Neural progenitor cell (in vitro differentiated cells): ENCODE measurements at regions not wholly inside any gene's neighbourhood (a gene's known extent, or its start where the extent isn't known, plus 50 kb on each side); places are given as distances from the start of the nearest gene placed in this dataset.
A peak's percentile ranks its signal among the peaks of the same experiment; 100 is the strongest.

Source experiments
- DNase-seq: peaks from one replicate; pipeline ENCODE4 v3.0.0-alpha.2; 2016; ENCODE audit warnings: low spot score
- H2AFZ ChIP-seq: fragments of 200-600 bp; sonication (generic); replicated peaks from 2 replicates; pipeline ENCODE4 v1.6.1; 2016; ENCODE audit warnings: antibody characterized with exemption
- H3F3A ChIP-seq: fragments of 200-600 bp; sonication (generic); 2 replicates; pipeline ENCODE4 v1.6.1; 2016; ENCODE audit warnings: antibody characterized with exemption, low read depth
- H3K27ac ChIP-seq: fragments of 200-600 bp; sonication (generic); 2 replicates; pipeline ENCODE4 v1.5.1; 2016; ENCODE audit warnings: mild to moderate bottlenecking
- H3K27me3 ChIP-seq: fragments of 200-600 bp; sonication (generic); 2 replicates; pipeline ENCODE4 v1.6.1; 2016; ENCODE audit warnings: mild to moderate bottlenecking, moderate library complexity
- H3K36me3 ChIP-seq: fragments of 200-600 bp; sonication (generic); 2 replicates; pipeline ENCODE4 v1.5.1; 2016
- H3K4me1 ChIP-seq: fragments of 200-600 bp; sonication (generic); 2 replicates; pipeline ENCODE4 v1.6.1; 2016; ENCODE audit warnings: mixed run types
- H3K4me2 ChIP-seq: fragments of 200-600 bp; sonication (generic); 2 replicates; pipeline ENCODE4 v1.6.1; 2016
- H3K4me3 ChIP-seq: fragments of 200-600 bp; sonication (generic); 2 replicates; pipeline ENCODE4 v1.5.1; 2016
- H3K79me2 ChIP-seq: fragments of 200-600 bp; sonication (generic); 2 replicates; pipeline ENCODE4 v1.6.1; 2016; ENCODE audit warnings: low read depth
- H3K9ac ChIP-seq: fragments of 200-600 bp; sonication (generic); 2 replicates; pipeline ENCODE4 v1.6.1; 2016
- H3K9me3 ChIP-seq: fragments of 200-600 bp; sonication (generic); 2 replicates; pipeline ENCODE4 v1.5.1; 2016; ENCODE audit warnings: low read depth
- H4K20me1 ChIP-seq: fragments of 200-600 bp; sonication (generic); 2 replicates; pipeline ENCODE4 v1.6.1; 2016; ENCODE audit warnings: low read depth
- H3K27ac Mint-ChIP-seq: 3 replicates; pipeline ENCODE4 v1.8.0; 2021; ENCODE audit warnings: mixed read lengths
- H3K27me3 Mint-ChIP-seq: 2 replicates; pipeline ENCODE4 v1.8.0; 2022; ENCODE audit warnings: low read depth, mild to moderate bottlenecking, inconsistent platforms, moderate library complexity, mixed read lengths; ENCODE audit not compliant: insufficient read depth
- H3K36me3 Mint-ChIP-seq: 3 replicates; pipeline ENCODE4 v1.8.0; 2021; ENCODE audit warnings: mixed read lengths
- H3K4me1 Mint-ChIP-seq: 3 replicates; pipeline ENCODE4 v1.8.0; 2021; ENCODE audit warnings: mixed read lengths
- H3K4me3 Mint-ChIP-seq: 3 replicates; pipeline ENCODE4 v1.8.0; 2021; ENCODE audit warnings: mild to moderate bottlenecking, moderate library complexity, mixed read lengths
- H3K9me3 Mint-ChIP-seq: 3 replicates; pipeline ENCODE4 v1.8.0; 2020; ENCODE audit warnings: mixed read lengths
- CTCF ChIP-seq: fragments of 200-600 bp; sonication (generic); IDR thresholded peaks from 2 replicates; pipeline ENCODE4 v1.5.1; 2017; ENCODE audit warnings: antibody characterized with exemption, mild to moderate bottlenecking
- EZH2 ChIP-seq: fragments of 200-600 bp; sonication (generic); IDR thresholded peaks from 2 replicates; pipeline ENCODE4 v1.6.1; 2017; ENCODE audit warnings: antibody characterized with exemption, mild to moderate bottlenecking, moderate library complexity
- EZH2phosphoT487 ChIP-seq: fragments of 200-600 bp; sonication (generic); IDR thresholded peaks from 2 replicates; pipeline ENCODE4 v1.6.1; 2017; ENCODE audit warnings: antibody characterized with exemption

GRCh38 chr2:149737896-149738295 is 150.3 kb upstream of the MMADHC start:
- TF ChIP-seq CTCF (no peak), EZH2phosphoT487 (no peak), EZH2 (no peak)

GRCh38 chr2:149735237-149735958 is 147.8 kb upstream of the MMADHC start:
- H3K27ac Mint-ChIP-seq, result no peak overlapping the region
- Histone ChIP-seq H4K20me1 (no peaks in the 10 kb centered on the region), H3K27ac (no peak overlapping the region), H3K79me2 (no peaks in the 10 kb centered on the region), H3F3A (no peaks in the 10 kb centered on the region), H3K4me1 (no peaks in the 10 kb centered on the region), H3K9me3 (no peaks in the 10 kb centered on the region), H3K27me3 (no peaks in the 10 kb centered on the region), H3K4me3 (no peak overlapping the region), H3K36me3 (no peaks in the 10 kb centered on the region), H2AFZ (no peak overlapping the region), H3K4me2 (no peak overlapping the region), H3K9ac (no peak overlapping the region)
- no peaks in the 10 kb centered on the region for H3K36me3 Mint-ChIP-seq
- peaks cover 18% of the 10 kb centered on the region for H3K4me1 Mint-ChIP-seq
- DNase-seq, result no peak
- H3K27me3 Mint-ChIP-seq, result peaks cover under 1% of the 10 kb centered on the region
- H3K4me3 Mint-ChIP-seq, result no peak overlapping the region
- no peak for TF ChIP-seq EZH2phosphoT487
- TF ChIP-seq EZH2, result no peak
- TF ChIP-seq CTCF, result no peak
- H3K9me3 Mint-ChIP-seq, result peaks cover 9% of the 10 kb centered on the region

More at GRCh38 chr2:149737896-149738295, 150.3 kb upstream of the MMADHC start:
- Mint-ChIP-seq H3K4me3 (no peak overlapping the region), H3K9me3 (peaks cover 9% of the 10 kb centered on the region), H3K4me1 (peaks cover 13% of the 10 kb centered on the region), H3K27me3 (peaks cover 2% of the 10 kb centered on the region), H3K36me3 (no peaks in the 10 kb centered on the region), H3K27ac (no peak overlapping the region)
- H4K20me1 ChIP-seq, result no peaks in the 10 kb centered on the region
- H3K4me2 ChIP-seq, result no peak overlapping the region
- no peaks in the 10 kb centered on the region for H3K4me1 ChIP-seq
- no peak overlapping the region for H3K4me3 ChIP-seq
- DNase-seq, result no peak
- no peaks in the 10 kb centered on the region for H3F3A ChIP-seq
- H3K36me3 ChIP-seq, result no peaks in the 10 kb centered on the region
- no peak overlapping the region for H2AFZ ChIP-seq
- H3K27me3 ChIP-seq, result no peaks in the 10 kb centered on the region
- H3K27ac ChIP-seq, result no peak overlapping the region
- no peaks in the 10 kb centered on the region for H3K79me2 ChIP-seq
- no peaks in the 10 kb centered on the region for H3K9me3 ChIP-seq
- H3K9ac ChIP-seq, result no peak overlapping the region

- H2AFZ ChIP-seq, result no peak overlapping the region
- no peaks in the 10 kb centered on the region for H3K9me3 ChIP-seq
- TF ChIP-seq EZH2 (no peak), EZH2phosphoT487 (no peak), CTCF (no peak)
- H3K79me2 ChIP-seq, result no peaks in the 10 kb centered on the region
- H3K36me3 Mint-ChIP-seq, result no peaks in the 10 kb centered on the region
- no peak for DNase-seq
- H3K9me3 Mint-ChIP-seq, result peaks cover 9% of the 10 kb centered on the region
- no peaks in the 10 kb centered on the region for H3K4me1 ChIP-seq
- no peak overlapping the region for H3K9ac ChIP-seq
- H3K27ac ChIP-seq, result no peak overlapping the region
- H3K4me1 Mint-ChIP-seq, result peaks cover 17% of the 10 kb centered on the region
- no peaks in the 10 kb centered on the region for H3F3A ChIP-seq
- H3K36me3 ChIP-seq, result no peaks in the 10 kb centered on the region
- no peak overlapping the region for H3K4me3 Mint-ChIP-seq
- H3K27me3 ChIP-seq, result no peaks in the 10 kb centered on the region
- H3K27ac Mint-ChIP-seq, result peak overlapping the region; percentile 8
- H3K4me2 ChIP-seq, result no peak overlapping the region
- no peaks in the 10 kb centered on the region for H4K20me1 ChIP-seq
- no peaks in the 10 kb centered on the region for H3K27me3 Mint-ChIP-seq
- H3K4me3 ChIP-seq, result no peak overlapping the region
These were observed 146.5 kb upstream of the MMADHC start for GRCh38 chr2:149733936-149734685.
